Thyroid gland (tissue), 4 donors: ENCODE measurements at regions not wholly inside any gene's neighbourhood (a gene's known extent, or its start where the extent isn't known, plus 50 kb on each side); places are given as distances from the start of the nearest gene placed in this dataset.

Experiments
- DNase-seq, 2 donors: peaks; one replicate each; pipeline ENCODE4 v3.0.0-alpha.2; 2019
- H3K27ac ChIP-seq, 3 donors: fragments of 200-600 bp; sonication (generic); 1 replicate in 2 of 3; 2 replicates in 1 of 3; pipeline ENCODE4 v1.5.1; 2016 to 2019; ENCODE audit warnings: mild to moderate bottlenecking in 1 of 3, moderate library complexity in 1 of 3
- H3K27me3 ChIP-seq: fragments of 200-600 bp; sonication (generic); one replicate; pipeline ENCODE4 v1.5.1; 2019
- H3K36me3 ChIP-seq, 2 donors: fragments of 200-600 bp; sonication (generic); one replicate each; pipeline ENCODE4 v1.5.1; 2016 to 2019
- H3K4me1 ChIP-seq, 2 donors: fragments of 200-600 bp; sonication (generic); one replicate each; pipeline ENCODE4 v1.5.1; 2017 to 2019
- H3K4me3 ChIP-seq, 3 donors: fragments of 200-600 bp; sonication (generic); replicated peaks in 1 of 3; 1 replicate in 2 of 3; 2 replicates in 1 of 3; pipeline ENCODE4 v1.5.1; 2016; ENCODE audit warnings: mild to moderate bottlenecking in 1 of 3
- H3K9me3 ChIP-seq: fragments of 200-600 bp; sonication (generic); one replicate; pipeline ENCODE4 v1.5.1; 2017
- CTCF ChIP-seq, 6 experiments: fragments of 200-600 bp in 3 of 6; fragments of 450-650 bp in 3 of 6; sonication (generic) in 3 of 6; IDR thresholded peaks; one replicate each; pipeline ENCODE4 v1.5.1; 2016 to 2019; ENCODE audit warnings: antibody characterized with exemption in 6 of 6, mild to moderate bottlenecking in 2 of 6, inconsistent platforms in 1 of 6, moderate library complexity in 1 of 6
- POLR2A ChIP-seq, 2 donors: fragments of 450-650 bp; IDR thresholded peaks; one replicate each; pipeline ENCODE4 v1.6.1; 2017; ENCODE audit warnings: antibody characterized with exemption in 2 of 2, mild to moderate bottlenecking in 2 of 2, moderate library complexity in 1 of 2
- WGBS, 2 donors: methylation state at CpG; one replicate each; pipeline ENCODE4 v1.1.5; 2017; 5-methylcytosine and 5-hydroxymethylcytosine counted together
- intact Hi-C: fragments of 100-400 bp; cut with DNase I; formaldehyde crosslinking; loops from one replicate; pipeline ENCODE4 v1.15.1; 2023

GRCh38 chr6:74735304-74735703 lies 470.5 kb downstream of the COL12A1 start:
- WGBS, 2 donors = 57 to 66% methylated on average over 2 of the region's 2 CpGs

GRCh38 chr6:74734901-74735300 lies 471.0 kb downstream of the COL12A1 start:
- no peaks in the 10 kb centered on the region for H3K9me3 ChIP-seq
- intact Hi-C loops = no loop called here
- WGBS, 2 donors = 71 to 78% methylated on average over 3 of the region's 3 CpGs
- H3K27me3 ChIP-seq = no peaks in the 10 kb centered on the region
- no peak overlapping the region for H3K4me3 ChIP-seq
- no peaks in the 10 kb centered on the region for H3K36me3 ChIP-seq
- no peak for TF ChIP-seq CTCF (IDR thresholded peaks at IDR 0.05)
- TF ChIP-seq POLR2A (IDR thresholded peaks at IDR 0.05) = no peak
- H3K27ac ChIP-seq = no peak overlapping the region
- H3K4me1 ChIP-seq = no peaks in the 10 kb centered on the region
- DNase-seq = no peak

More at GRCh38 chr6:74735304-74735703, 470.5 kb downstream of the COL12A1 start:
- no peaks in the 10 kb centered on the region for H3K36me3 ChIP-seq
- no peaks in the 10 kb centered on the region for H3K27me3 ChIP-seq
- no peaks in the 10 kb centered on the region for H3K9me3 ChIP-seq
- no peak for DNase-seq
- no peak overlapping the region for H3K4me3 ChIP-seq
- H3K4me1 ChIP-seq = no peaks in the 10 kb centered on the region
- intact Hi-C loops = no loop called here
- TF ChIP-seq POLR2A (IDR thresholded peaks at IDR 0.05) (no peak), CTCF (IDR thresholded peaks at IDR 0.05) (no peak)
- no peak overlapping the region for H3K27ac ChIP-seq

DNA sequence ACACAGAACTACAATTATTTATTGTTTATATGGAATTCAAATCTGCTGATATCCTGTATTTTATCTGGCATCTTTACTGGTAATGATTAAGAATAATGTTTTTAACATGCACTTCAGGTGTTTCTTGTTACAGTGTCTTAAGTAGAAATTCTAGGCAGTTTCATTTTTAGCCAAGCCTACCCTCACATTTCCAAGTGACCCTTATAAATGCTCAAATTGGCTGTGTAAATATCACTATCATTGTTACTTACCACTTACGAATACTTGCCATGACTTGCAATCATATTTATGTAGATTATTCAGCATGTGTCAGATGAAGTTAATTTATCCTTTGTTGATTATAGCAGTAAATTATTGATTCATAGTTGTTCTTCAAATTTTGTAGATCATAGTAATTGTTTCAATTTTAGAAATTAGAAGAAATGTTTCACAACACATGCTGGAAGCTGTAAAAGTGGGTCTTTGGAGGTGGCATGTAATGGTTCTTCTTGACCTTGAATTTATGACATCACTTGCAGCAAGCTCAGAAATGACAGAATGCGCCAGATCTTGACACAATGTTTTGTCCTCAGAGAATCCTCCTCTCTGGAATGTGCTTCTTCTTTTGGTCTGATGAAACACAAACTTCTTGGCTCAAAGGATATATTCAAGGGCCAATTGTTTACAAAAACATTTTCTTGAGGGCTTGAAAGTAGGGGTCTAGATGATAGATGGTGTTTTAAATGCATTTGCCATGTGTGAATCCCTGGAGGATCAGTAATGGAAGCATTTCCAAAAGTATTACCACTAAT lies 471.8 kb downstream of the COL12A1 start:
- no peak overlapping the region for H3K27ac ChIP-seq
- intact Hi-C loops = no loop called here
- WGBS, 2 donors = 66 to 74% methylated on average over 2 of the region's 2 CpGs

DNA sequence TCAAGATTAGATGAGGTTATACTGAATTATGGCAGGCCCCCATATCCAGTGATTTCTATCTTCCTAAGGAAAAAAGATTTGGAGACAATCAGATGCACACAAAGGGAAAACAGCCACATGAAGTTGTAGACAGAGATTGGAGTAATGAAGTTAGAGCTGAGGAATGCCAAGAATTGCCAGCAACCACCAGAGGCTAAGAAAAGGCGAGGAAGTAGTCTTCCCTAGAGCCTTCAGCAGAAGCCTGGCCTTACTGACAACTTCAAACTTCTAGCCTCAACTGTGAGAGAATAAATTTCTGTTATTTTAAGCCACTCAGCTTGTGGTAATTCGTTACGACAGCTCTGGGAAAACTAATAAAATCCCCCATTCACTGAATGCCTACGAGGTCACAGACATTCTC lies 473.9 kb downstream of the COL12A1 start:
- intact Hi-C loops = no loop called here
- Histone ChIP-seq H3K4me1 (no peaks in the 10 kb centered on the region), H3K27ac (no peak overlapping the region), H3K36me3 (no peaks in the 10 kb centered on the region), H3K4me3 (no peak overlapping the region), H3K9me3 (no peaks in the 10 kb centered on the region), H3K27me3 (no peaks in the 10 kb centered on the region)
- TF ChIP-seq CTCF (IDR thresholded peaks at IDR 0.05) = no peak
- no peak for TF ChIP-seq POLR2A (IDR thresholded peaks at IDR 0.05)
- DNase-seq = no peak
- 65 to 67% methylated on average over 4 of the region's 4 CpGs for WGBS, 2 donors

More for the DNA sequence above, 471.8 kb downstream of the COL12A1 start:
- TF ChIP-seq CTCF (IDR thresholded peaks at IDR 0.05) = no peak
- Histone ChIP-seq H3K4me1 (no peaks in the 10 kb centered on the region), H3K27me3 (no peaks in the 10 kb centered on the region), H3K4me3 (no peak overlapping the region), H3K36me3 (no peaks in the 10 kb centered on the region), H3K9me3 (no peaks in the 10 kb centered on the region)
- no peak for DNase-seq

DNA sequence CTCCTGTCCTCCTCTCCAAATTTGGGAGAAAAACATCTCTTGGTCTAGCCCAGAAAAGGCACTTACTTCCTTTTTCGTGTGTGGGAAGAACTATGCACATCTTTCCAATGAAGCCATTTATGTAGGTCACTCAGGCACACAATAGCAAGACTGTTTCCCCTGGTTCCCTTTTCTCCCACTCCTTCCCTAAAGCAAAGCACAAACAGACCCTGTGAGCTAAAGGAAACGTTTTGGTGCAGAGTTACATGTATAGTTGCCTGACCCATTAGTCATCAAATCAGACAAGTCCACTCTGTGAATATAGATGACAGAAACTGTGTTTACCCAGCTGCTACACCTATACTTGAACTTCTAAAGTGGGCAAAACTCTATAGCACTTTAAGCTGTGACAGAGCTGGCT lies 474.6 kb downstream of the COL12A1 start:
- H3K27me3 ChIP-seq = no peaks in the 10 kb centered on the region
- no peak overlapping the region for H3K4me3 ChIP-seq
- H3K36me3 ChIP-seq = no peaks in the 10 kb centered on the region
- no peaks in the 10 kb centered on the region for H3K9me3 ChIP-seq
- H3K4me1 ChIP-seq = no peaks in the 10 kb centered on the region
- TF ChIP-seq CTCF (IDR thresholded peaks at IDR 0.05) (no peak), POLR2A (IDR thresholded peaks at IDR 0.05) (no peak)
- H3K27ac ChIP-seq = no peak overlapping the region
- no peak for DNase-seq
- intact Hi-C loops = no loop called here
- 41 to 42% methylated on average over 2 of the region's 2 CpGs for WGBS, 2 donors
